Brain microvascular endothelial cell (primary cell): ENCODE measurements at regions not wholly inside any gene's neighbourhood (a gene's known extent, or its start where the extent isn't known, plus 50 kb on each side); places are given as distances from the start of the nearest gene placed in this dataset.

ENCODE experiments used
- DNase-seq: peaks from one replicate; pipeline ENCODE4 v3.0.0-alpha.2; 2020
- H3K27ac ChIP-seq: fragments of 250-450 bp; sonication (Bioruptor Pico); 2 replicates; pipeline ENCODE4 v1.5.1; 2020; ENCODE audit warnings: mild to moderate bottlenecking, moderate library complexity
- H3K27me3 ChIP-seq: fragments of 250-450 bp; sonication (Bioruptor Pico); replicated peaks from 2 replicates; pipeline ENCODE4 v1.5.1; 2020; ENCODE audit warnings: mild to moderate bottlenecking
- H3K36me3 ChIP-seq: fragments of 250-450 bp; sonication (Bioruptor Pico); replicated peaks from 2 replicates; pipeline ENCODE4 v1.5.1; 2020; ENCODE audit warnings: mild to moderate bottlenecking
- H3K4me3 ChIP-seq: 2 replicates; pipeline ENCODE4 v1.5.1; 2011; ENCODE audit warnings: low read depth, mild to moderate bottlenecking, control low read depth, low read length, moderate library complexity
- in situ Hi-C: cut with HindIII; loops from 2 replicates; pipeline ENCODE4 v1.10.0; 2017; ENCODE audit warnings: low sequenced_read_pairs, low pct_ligation_motif_present
- TF ChIP-seq, protein P1 (sequence below): IDR thresholded peaks from 2 replicates; pipeline ENCODE4 v1.5.1; 2011; ENCODE audit warnings: low read depth, mild to moderate bottlenecking, moderate library complexity, low read length, control low read depth, inconsistent platforms; ENCODE audit errors: missing control alignments

- in situ Hi-C loops: no loop called here
- Histone ChIP-seq H3K27ac (no peak overlapping the region), H3K4me3 (no peak overlapping the region), H3K36me3 (no peaks in the 10 kb centered on the region), H3K27me3 (no peaks in the 10 kb centered on the region)
- TF ChIP-seq, protein P1, sequence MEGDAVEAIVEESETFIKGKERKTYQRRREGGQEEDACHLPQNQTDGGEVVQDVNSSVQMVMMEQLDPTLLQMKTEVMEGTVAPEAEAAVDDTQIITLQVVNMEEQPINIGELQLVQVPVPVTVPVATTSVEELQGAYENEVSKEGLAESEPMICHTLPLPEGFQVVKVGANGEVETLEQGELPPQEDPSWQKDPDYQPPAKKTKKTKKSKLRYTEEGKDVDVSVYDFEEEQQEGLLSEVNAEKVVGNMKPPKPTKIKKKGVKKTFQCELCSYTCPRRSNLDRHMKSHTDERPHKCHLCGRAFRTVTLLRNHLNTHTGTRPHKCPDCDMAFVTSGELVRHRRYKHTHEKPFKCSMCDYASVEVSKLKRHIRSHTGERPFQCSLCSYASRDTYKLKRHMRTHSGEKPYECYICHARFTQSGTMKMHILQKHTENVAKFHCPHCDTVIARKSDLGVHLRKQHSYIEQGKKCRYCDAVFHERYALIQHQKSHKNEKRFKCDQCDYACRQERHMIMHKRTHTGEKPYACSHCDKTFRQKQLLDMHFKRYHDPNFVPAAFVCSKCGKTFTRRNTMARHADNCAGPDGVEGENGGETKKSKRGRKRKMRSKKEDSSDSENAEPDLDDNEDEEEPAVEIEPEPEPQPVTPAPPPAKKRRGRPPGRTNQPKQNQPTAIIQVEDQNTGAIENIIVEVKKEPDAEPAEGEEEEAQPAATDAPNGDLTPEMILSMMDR: no peak
- DNase-seq: no peak
These were observed 288.2 kb downstream of the NFIB start for GRCh38 chr9:14025741-14026140.

DNA sequence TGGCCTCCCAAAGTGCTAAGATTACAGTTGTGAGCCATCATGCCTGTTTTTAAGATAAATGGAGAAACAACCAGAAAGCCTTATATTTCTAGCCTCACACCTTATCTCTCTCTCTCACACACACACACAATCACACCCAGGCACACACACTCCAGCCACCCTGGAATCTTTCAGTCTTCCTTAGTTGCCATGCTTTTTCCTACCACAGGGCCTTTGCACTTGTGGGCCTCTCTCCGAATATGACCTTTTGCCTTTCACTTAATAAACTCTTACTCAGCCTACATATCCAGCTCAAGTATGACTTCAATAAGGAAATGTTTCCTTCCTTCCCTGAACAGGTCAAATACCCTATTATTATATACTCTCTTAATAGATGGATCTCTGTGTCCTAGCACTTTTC lies 290.7 kb downstream of the NFIB start:
- H3K4me3 ChIP-seq: no peak overlapping the region
- DNase-seq: no peak
- TF ChIP-seq, protein P1: no peak
- no peaks in the 10 kb centered on the region for H3K36me3 ChIP-seq
- in situ Hi-C loops: no loop called here
- H3K27ac ChIP-seq: no peak overlapping the region
- H3K27me3 ChIP-seq: no peaks in the 10 kb centered on the region

DNA sequence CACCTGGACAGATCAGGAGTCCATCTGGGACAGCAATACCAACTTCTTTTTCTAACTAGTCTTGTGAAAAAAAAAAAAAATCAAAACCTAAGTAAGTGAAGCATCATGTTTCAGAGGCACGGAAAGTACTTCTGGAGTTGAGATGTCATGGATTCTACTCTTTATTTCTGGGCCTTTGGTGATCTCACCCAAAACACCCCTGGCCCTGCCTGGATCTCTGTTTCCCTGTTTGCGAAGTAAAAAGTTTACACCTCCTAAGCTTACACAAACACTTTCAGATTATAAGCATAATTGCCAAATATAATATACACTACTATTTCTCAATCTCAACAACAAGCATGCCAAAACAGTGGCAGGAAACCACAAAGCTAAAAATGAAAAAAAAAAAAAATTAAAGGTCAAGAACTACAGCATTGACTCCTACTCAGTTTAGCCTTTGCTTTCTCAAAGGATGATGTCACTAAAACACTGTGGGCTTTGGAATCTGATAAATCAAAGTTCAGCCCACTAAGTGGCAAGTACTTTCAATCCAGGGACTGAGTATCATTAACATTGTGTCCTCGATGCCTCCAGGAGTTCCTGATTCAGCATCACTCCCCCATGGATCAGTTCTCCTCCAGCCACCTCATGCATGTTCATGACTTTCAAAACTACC lies 291.9 kb downstream of the NFIB start:
- no peak overlapping the region for H3K27ac ChIP-seq
- no peaks in the 10 kb centered on the region for H3K27me3 ChIP-seq
- TF ChIP-seq, protein P1: no peak
- in situ Hi-C loops: no loop called here
- peak; percentile 27 for DNase-seq
- no peak overlapping the region for H3K4me3 ChIP-seq
- no peaks in the 10 kb centered on the region for H3K36me3 ChIP-seq

DNA sequence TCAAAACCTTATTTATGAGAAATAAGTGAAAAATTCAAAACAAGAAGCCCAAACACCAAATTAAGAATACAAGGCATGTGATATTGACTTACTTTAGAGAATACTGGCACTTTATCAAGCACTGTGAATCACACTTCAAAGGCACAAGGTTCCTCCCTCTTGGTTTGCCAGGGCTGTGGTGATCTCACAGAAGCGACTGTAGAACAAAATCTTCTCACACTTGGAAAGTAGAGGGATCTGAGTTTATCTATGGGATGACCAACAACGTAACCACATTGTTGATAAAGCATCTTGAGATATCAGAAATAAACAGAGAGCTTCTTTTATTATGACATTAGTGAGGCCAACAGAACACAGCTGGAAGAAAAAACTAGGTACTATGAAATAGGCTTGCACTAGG lies 295.9 kb downstream of the NFIB start:
- no peaks in the 10 kb centered on the region for H3K36me3 ChIP-seq
- TF ChIP-seq, protein P1: no peak
- in situ Hi-C loops: no loop called here
- no peaks in the 10 kb centered on the region for H3K27me3 ChIP-seq
- H3K27ac ChIP-seq: no peak overlapping the region
- peak; percentile 88 for DNase-seq
- H3K4me3 ChIP-seq: no peak overlapping the region

- TF ChIP-seq, protein P1: no peak
- Histone ChIP-seq H3K27me3 (no peaks in the 10 kb centered on the region), H3K4me3 (no peak overlapping the region), H3K36me3 (no peaks in the 10 kb centered on the region), H3K27ac (no peak overlapping the region)
- in situ Hi-C loops: no loop called here
- no peak for DNase-seq
These were observed 299.2 kb downstream of the NFIB start for GRCh38 chr9:14014744-14015143.

DNA sequence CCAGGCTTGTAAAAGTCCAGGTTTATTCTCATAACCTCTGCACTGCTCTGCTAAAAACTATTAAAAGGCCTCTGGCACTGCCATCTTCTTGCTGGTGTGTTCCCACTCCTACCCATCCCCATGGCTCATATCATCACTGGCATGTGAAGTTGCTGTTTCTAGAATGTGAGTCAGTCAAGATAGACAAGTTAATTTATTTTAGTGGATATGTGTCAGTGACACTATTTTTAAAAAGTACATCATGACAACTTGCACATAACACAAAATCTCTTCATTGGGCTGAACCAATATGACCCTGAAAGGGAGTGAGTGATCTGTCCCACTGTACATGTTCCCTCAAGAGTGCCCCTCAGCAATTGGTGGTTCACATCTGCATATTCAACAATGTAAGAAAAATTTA lies 299.7 kb downstream of the NFIB start:
- no peaks in the 10 kb centered on the region for H3K36me3 ChIP-seq
- no peak overlapping the region for H3K4me3 ChIP-seq
- TF ChIP-seq, protein P1: no peak
- no peak overlapping the region for H3K27ac ChIP-seq
- no peak for DNase-seq
- in situ Hi-C loops: no loop called here
- no peaks in the 10 kb centered on the region for H3K27me3 ChIP-seq
